ENCODE measurements at regions not wholly inside any gene's neighbourhood (a gene's known extent, or its start where the extent isn't known, plus 50 kb on each side); places are given as distances from the start of the nearest gene placed in this dataset.

DNA sequence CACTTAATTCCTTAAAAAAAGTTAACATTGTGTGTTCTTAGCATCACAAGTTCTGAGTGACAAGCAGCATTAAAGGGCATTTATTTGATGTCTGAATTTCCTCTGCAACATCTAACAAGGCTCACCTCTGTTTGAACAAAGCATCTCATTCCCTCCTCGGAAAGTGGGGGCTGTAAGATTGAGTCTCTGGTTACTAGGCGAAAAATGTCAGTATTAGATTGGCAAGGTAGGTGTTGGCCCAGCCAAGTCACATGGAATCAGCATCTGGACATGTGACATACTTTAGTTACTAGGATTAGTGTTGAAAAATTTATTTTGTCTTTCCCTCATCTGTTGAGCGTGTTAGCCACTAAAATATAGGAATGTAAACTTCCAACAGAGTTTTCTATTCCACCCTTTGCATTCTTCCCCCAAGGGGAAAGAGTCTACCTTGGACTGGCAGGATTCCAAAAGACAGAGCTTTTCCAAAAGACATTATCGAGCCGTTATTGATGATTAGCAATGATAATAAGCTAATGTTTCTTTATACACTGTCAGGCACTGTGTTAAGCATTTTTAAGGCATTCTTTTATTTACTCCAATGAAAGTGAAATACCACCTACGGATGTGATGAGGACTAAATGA lies 194.9 kb upstream of the BTG1 start:
- Mint-ChIP-seq H3K36me3 (ENCODE audit: low read depth) (no peaks in the 10 kb centered on the region), H3K4me3 (no peak overlapping the region), H3K27me3 (no peaks in the 10 kb centered on the region), H3K4me1 (peaks cover 15% of the 10 kb centered on the region), H3K9me3 (no peaks in the 10 kb centered on the region), H3K27ac (no peak overlapping the region)
- ATAC-seq (no peak), DNase-seq (no peak)

DNA sequence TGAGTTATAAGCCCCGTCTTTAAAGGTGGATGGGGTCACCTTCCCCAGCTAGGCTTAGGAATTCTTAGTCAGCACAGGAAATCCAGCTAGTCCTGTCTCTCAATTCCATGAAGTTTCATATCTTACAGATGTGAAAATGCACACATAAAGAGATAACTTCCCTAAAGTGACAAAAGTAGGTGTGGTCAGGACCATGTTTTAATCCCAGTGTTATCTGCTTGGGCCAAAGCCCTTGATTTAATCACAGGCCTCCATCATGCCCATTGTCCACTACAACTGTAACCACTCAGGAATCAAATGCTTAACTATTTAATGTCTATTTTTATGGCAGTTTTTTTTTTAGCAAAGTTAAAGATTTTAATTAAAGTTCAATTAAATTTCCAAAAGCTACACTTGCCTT lies 194.4 kb upstream of the BTG1 start:
- H3K27me3 Mint-ChIP-seq: no peaks in the 10 kb centered on the region
- H3K4me3 Mint-ChIP-seq: no peak overlapping the region
- H3K9me3 Mint-ChIP-seq: no peaks in the 10 kb centered on the region
- H3K4me1 Mint-ChIP-seq: peaks cover 15% of the 10 kb centered on the region
- H3K27ac Mint-ChIP-seq: no peak overlapping the region
- DNase-seq: no peak
- H3K36me3 Mint-ChIP-seq (ENCODE audit: low read depth): no peaks in the 10 kb centered on the region
- ATAC-seq: no peak

DNA sequence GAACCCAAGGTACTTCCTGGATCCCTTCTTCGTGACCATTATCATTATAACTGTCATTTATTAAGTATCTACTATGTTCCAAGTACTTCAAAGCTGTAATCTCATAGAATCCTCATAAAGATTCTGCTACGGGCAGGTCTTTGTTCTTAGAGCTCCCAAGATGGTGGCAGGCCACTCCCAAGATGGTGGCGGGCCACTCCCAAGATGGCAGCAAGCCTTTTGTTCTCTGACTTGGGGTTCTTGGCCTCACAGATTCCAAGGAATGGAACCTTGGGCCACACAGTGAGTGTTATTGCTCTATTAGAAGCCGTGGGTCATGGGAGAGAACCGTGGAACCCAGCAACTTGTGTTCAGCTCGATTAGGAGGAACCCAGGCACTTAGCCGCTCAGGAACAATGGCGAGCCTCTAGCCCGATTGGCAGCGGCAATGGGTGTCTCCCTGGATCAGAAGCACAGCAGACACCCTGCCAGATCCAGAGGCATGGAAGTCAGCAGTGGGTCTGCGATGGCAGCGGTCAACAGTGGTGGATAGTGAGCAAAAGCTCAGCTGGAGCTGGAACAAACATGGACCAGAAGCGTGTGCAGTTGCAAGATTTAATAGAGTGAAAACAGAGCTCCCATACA lies 193.7 kb upstream of the BTG1 start:
- ATAC-seq: no peak
- Mint-ChIP-seq H3K4me3 (no peak overlapping the region), H3K27ac (no peak overlapping the region), H3K27me3 (no peaks in the 10 kb centered on the region), H3K9me3 (no peaks in the 10 kb centered on the region), H3K36me3 (ENCODE audit: low read depth) (no peaks in the 10 kb centered on the region), H3K4me1 (peaks cover 19% of the 10 kb centered on the region)
- no peak for DNase-seq

DNA sequence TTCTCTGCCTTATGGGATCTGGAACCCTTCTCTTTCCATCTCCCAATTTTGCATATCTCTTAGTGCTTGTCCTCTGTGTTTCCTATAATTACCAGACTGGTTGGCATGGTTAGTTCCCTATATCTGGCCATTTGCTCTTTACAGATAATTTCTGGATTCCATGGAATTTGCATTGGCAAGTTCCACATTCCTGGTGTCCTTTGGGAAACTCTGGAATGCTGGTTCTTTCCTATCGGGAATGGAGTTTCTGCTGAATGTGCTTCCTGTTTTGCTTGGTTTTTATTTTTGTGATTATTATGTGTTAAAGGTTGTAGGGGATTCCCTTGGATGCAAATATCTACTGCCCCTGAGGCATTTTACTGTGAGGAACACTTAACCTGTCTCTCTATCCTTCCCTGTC lies 193.0 kb upstream of the BTG1 start:
- H3K27me3 Mint-ChIP-seq: no peaks in the 10 kb centered on the region
- H3K9me3 Mint-ChIP-seq: no peaks in the 10 kb centered on the region
- peaks cover 25% of the 10 kb centered on the region for H3K4me1 Mint-ChIP-seq
- H3K4me3 Mint-ChIP-seq: no peak overlapping the region
- no peak for ATAC-seq
- H3K27ac Mint-ChIP-seq: no peak overlapping the region
- H3K36me3 Mint-ChIP-seq (ENCODE audit: low read depth): no peaks in the 10 kb centered on the region
- no peak for DNase-seq

DNA sequence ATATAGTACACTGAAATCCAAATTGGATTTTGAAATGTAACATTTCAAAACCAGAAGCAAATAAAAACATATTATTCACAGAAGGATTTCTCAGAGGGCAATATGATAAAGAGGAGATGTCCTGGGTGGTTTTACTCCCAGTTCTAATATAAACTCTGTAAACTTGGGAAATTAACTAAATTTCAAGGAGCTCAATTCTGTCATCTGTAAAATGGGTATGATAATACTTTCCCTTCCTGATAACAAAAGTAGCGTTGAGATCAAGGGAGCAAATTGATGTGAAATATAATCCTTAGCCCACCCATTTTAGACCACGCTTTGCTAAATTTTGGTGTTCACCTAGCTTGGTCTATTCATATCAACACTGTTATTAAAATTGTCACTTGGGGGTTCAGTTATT lies 192.5 kb upstream of the BTG1 start:
- DNase-seq: no peak
- H3K4me1 Mint-ChIP-seq: peaks cover 31% of the 10 kb centered on the region
- no peak overlapping the region for H3K4me3 Mint-ChIP-seq
- no peaks in the 10 kb centered on the region for H3K27me3 Mint-ChIP-seq
- no peaks in the 10 kb centered on the region for H3K9me3 Mint-ChIP-seq
- H3K36me3 Mint-ChIP-seq (ENCODE audit: low read depth): no peaks in the 10 kb centered on the region
- no peak overlapping the region for H3K27ac Mint-ChIP-seq
- ATAC-seq: no peak

DNA sequence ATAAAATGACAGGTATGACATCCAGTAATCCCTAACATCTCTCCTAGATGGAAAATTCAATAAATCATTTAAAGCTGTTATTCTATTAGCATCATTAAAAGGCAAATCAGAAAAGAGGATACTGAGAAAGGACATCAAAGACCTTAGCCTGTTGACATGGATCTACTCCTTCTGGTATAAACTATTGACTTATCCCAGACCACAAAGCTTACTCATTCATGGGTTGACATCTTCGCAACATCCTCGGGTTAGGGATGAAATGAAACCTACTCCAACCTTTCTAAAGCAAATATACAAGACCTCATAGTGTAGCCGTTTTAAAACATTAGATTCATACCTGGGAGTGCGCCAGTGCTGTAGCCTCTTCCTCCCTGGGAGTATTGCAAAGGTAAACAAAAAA lies 191.5 kb upstream of the BTG1 start:
- H3K36me3 Mint-ChIP-seq (ENCODE audit: low read depth): no peaks in the 10 kb centered on the region
- H3K9me3 Mint-ChIP-seq: no peaks in the 10 kb centered on the region
- no peak overlapping the region for H3K27ac Mint-ChIP-seq
- H3K4me3 Mint-ChIP-seq: no peak overlapping the region
- ATAC-seq (no peak), DNase-seq (no peak)
- H3K4me1 Mint-ChIP-seq: peaks cover 39% of the 10 kb centered on the region
- H3K27me3 Mint-ChIP-seq: no peaks in the 10 kb centered on the region

DNA sequence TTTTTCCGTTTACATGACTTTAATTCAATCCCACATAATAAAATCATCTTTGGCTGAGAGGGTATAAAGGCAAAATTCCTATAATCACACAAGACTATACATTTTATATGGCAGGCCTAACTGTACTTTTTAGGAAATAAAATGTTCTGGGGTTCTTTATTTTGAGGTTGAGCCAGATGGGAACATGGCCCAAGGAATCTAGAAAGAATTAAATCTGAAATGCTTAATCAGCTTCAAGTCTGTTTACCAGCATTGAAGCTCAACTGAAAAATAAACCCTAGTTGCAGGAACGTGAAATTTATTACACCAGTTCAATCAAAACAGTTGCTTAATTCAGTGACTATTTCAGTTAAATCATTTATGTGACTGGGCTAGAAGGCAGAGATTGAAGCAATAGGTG lies 191.0 kb upstream of the BTG1 start:
- H3K27ac Mint-ChIP-seq: no peak overlapping the region

DNA sequence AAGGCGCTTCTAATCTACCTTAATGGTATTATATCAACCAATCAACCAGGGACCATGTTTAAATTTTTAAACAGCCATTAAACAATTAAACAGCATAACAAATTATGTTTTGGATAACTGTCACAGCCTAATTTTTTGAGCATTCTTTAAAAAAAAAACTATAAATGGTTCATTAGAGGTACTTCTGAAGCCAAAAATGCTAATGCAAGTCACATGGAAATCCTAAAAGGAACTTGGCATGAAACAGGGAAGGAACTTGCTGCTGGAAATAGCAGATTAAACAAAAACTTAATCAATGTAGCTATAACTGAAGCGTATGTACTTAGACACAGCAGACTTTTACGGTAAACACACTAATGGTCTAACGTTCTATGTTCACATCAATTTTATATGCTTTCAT lies 190.2 kb upstream of the BTG1 start:
- H3K9me3 Mint-ChIP-seq: no peaks in the 10 kb centered on the region
- DNase-seq (no peak), ATAC-seq (no peak)
- H3K27ac Mint-ChIP-seq: no peak overlapping the region
- H3K36me3 Mint-ChIP-seq (ENCODE audit: low read depth): no peaks in the 10 kb centered on the region
- H3K4me3 Mint-ChIP-seq: no peak overlapping the region
- no peaks in the 10 kb centered on the region for H3K27me3 Mint-ChIP-seq
- peaks cover 30% of the 10 kb centered on the region for H3K4me1 Mint-ChIP-seq

More for the DNA sequence above, 191.0 kb upstream of the BTG1 start:
- no peaks in the 10 kb centered on the region for H3K36me3 Mint-ChIP-seq (ENCODE audit: low read depth)
- no peak overlapping the region for H3K4me3 Mint-ChIP-seq
- no peaks in the 10 kb centered on the region for H3K27me3 Mint-ChIP-seq
- no peaks in the 10 kb centered on the region for H3K9me3 Mint-ChIP-seq
- no peak for DNase-seq
- H3K4me1 Mint-ChIP-seq: peaks cover 38% of the 10 kb centered on the region
- no peak for ATAC-seq

DNA sequence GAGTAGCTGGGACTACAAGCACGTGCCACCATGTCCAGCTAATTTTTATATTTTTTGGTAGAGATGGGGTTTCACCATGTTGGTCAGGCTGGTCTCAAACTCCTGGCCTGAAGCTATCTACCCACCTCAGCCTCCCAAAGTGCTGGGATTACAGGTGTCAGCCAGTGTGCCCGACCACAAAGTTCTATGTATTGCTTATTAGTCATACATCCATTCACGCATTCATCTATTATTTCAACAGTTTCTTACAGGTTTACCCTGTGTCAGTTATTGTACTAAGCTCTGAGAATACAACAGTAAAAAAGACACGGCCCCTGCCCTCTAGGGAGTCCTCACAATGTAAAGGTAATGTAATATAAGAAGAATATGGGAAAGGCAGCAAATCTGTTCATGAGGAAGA lies 188.9 kb upstream of the BTG1 start:
- no peaks in the 10 kb centered on the region for H3K36me3 Mint-ChIP-seq (ENCODE audit: low read depth)
- no peaks in the 10 kb centered on the region for H3K9me3 Mint-ChIP-seq
- DNase-seq (no peak), ATAC-seq (no peak)
- no peak overlapping the region for H3K4me3 Mint-ChIP-seq
- H3K27ac Mint-ChIP-seq: no peak overlapping the region
- peaks cover 24% of the 10 kb centered on the region for H3K4me1 Mint-ChIP-seq
- H3K27me3 Mint-ChIP-seq: no peaks in the 10 kb centered on the region

DNA sequence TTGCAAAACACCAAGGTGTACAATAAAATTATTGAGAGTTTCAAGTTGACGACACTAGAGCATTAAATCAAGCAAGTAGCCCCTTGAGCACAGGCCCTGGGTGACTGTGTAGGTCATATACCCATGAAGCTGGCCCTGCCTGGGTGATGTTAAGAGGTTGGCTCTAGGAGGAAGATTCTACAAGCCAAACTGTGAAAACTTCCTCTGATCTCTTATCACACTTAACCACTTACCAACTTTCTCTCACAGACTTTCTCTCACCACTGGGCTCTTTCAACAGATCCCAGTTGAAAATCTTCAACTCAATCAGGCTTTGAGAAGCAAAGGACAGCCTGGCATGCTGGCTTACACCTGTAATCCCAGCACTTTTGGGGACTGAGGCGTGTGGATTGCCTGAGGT lies 186.9 kb upstream of the BTG1 start:
- no peak overlapping the region for H3K27ac Mint-ChIP-seq
- no peak for ATAC-seq
- H3K4me3 Mint-ChIP-seq: no peak overlapping the region

DNA sequence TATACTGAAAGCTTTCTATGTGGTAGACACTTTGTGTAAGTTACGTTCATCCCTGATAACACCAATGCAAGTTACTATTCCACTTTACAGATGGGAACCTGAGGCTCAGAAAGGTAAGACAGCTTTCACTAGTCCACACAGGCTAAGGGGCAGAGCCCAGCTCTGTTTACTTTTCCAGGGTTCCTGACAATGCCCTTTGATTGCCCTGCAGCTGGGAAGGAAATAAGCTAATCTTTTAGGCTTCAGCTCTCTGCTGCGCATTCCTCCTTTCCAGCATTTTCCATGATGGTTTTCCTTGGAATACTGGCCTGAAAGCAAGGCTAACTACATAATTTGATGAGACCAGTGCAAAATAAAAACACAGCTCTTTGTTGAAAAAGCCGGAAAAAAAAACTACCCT lies 185.7 kb upstream of the BTG1 start:
- ATAC-seq (no peak), DNase-seq (no peak)
- no peaks in the 10 kb centered on the region for H3K36me3 Mint-ChIP-seq (ENCODE audit: low read depth)
- no peaks in the 10 kb centered on the region for H3K9me3 Mint-ChIP-seq
- no peaks in the 10 kb centered on the region for H3K27me3 Mint-ChIP-seq
- no peak overlapping the region for H3K27ac Mint-ChIP-seq
- H3K4me3 Mint-ChIP-seq: no peak overlapping the region
- peaks cover 27% of the 10 kb centered on the region for H3K4me1 Mint-ChIP-seq

More for the DNA sequence above, 186.9 kb upstream of the BTG1 start:
- Mint-ChIP-seq H3K36me3 (ENCODE audit: low read depth) (no peaks in the 10 kb centered on the region), H3K27me3 (no peaks in the 10 kb centered on the region), H3K9me3 (no peaks in the 10 kb centered on the region), H3K4me1 (peaks cover 24% of the 10 kb centered on the region)
- DNase-seq: no peak

DNA sequence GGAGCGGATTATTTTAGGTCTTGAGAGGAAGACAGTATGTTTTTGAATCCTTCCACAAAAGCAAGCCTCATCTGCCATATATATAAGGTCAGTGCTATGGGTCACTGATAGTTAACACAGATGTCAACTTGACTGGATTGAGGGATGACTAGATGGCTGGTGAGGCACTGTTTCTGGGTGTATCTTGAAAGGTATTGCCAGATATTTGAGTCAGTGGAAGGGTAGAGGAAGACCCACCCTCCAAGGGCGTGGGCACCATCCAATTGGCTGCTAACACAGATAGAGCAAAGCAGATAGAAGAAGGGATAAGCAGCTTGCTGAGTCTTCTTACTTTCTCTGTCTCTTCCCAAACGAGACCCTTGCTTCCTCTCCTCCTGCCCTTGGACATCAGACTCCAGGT lies 185.0 kb upstream of the BTG1 start:
- peaks cover 27% of the 10 kb centered on the region for H3K4me1 Mint-ChIP-seq

DNA sequence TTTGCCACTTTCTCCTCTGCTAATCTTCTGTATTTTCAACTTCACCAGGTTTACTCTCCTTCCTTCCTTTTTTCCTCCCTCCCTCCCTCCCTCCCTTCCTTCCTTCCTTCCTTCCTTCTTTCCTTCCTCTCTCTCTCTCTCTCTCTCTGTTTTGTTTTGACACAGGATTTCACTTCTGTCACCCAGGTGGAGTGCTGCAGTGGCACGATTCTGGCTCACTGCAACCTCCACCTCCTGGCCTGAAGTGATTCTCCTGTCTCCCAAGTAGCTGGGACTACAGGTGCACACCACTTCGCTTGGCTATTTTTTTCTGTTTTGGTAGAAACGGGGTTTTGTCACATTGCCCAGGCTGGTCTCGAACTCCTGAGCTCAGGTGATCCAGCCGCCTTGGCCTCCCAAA lies 181.2 kb upstream of the BTG1 start:
- DNase-seq: no peak
- no peaks in the 10 kb centered on the region for H3K36me3 Mint-ChIP-seq (ENCODE audit: low read depth)
- no peak overlapping the region for H3K27ac Mint-ChIP-seq
- H3K4me1 Mint-ChIP-seq: peaks cover 16% of the 10 kb centered on the region
- no peak for ATAC-seq
- no peaks in the 10 kb centered on the region for H3K27me3 Mint-ChIP-seq
- peaks cover 10% of the 10 kb centered on the region for H3K9me3 Mint-ChIP-seq
- no peak overlapping the region for H3K4me3 Mint-ChIP-seq

More for the DNA sequence above, 185.0 kb upstream of the BTG1 start:
- ATAC-seq (no peak), DNase-seq (no peak)
- Mint-ChIP-seq H3K27ac (no peak overlapping the region), H3K4me3 (no peak overlapping the region), H3K9me3 (no peaks in the 10 kb centered on the region), H3K36me3 (ENCODE audit: low read depth) (no peaks in the 10 kb centered on the region), H3K27me3 (no peaks in the 10 kb centered on the region)

DNA sequence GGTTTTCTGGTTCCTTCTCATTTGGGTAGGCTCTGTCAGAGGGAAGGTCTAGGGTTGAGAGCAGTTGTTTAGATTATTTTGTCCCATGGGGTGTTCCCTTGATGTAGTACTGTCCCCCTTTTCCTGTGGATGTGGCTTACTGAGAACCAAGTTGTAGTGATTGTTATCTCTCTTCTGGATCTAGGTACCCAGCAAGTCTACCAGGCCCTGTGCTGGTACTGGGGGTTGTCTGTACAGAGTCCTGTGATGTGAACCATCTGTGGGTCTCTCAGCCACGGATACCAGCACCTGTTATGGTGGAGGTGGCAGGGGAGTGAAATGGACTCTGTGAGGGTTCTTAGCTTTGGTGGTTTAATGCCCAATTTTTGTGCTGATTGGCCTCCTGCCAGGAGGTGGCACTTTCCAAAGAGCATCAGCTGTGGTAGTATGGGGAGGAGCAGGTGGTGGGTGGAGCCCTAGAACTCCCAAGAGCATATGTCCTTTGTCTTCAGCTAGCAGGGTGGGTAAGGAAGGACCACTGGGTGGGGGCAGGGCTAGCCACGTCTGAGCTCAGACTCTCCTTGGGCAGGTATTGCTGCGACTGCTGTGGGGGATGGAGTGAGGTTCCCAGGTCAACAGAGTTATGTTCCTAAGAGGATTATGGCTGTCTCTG lies 179.3 kb upstream of the BTG1 start:
- no peak overlapping the region for H3K4me3 Mint-ChIP-seq
- DNase-seq (no peak), ATAC-seq (no peak)
- H3K27me3 Mint-ChIP-seq: no peaks in the 10 kb centered on the region
- peaks cover 16% of the 10 kb centered on the region for H3K9me3 Mint-ChIP-seq
- H3K4me1 Mint-ChIP-seq: peaks cover 16% of the 10 kb centered on the region
- H3K27ac Mint-ChIP-seq: no peak overlapping the region
- peaks cover 3% of the 10 kb centered on the region for H3K36me3 Mint-ChIP-seq (ENCODE audit: low read depth)

DNA sequence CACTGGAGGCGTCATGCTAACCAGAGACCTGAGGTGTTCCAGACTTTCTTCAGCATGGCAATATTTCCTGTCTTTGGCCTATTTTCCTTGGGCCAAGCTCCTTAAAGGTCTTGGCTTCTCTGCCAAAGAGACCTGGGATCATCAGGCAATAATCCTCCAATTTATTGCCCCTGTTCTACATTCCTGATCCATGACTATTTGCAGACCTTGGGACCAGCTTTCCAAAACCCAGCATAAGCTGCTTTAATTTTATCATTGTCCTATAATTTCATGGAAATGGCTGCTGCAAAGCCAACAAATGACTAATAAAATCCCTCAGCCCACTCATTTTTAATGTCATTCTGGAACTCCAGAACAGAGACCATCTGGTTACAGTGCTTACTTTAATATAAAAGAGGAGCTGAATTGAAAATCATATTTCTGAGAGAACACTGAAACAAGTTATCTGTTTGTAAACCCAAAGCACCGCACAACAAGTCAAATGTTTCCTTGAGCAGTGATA lies 166.9 kb upstream of the BTG1 start:
- Mint-ChIP-seq H3K36me3 (ENCODE audit: low read depth) (peaks cover 3% of the 10 kb centered on the region), H3K27me3 (no peaks in the 10 kb centered on the region), H3K4me3 (no peak overlapping the region), H3K4me1 (no peaks in the 10 kb centered on the region), H3K27ac (no peak overlapping the region), H3K9me3 (peaks cover 5% of the 10 kb centered on the region)
- no peak for ATAC-seq
- DNase-seq: no peak
